AG09319 (cell line): ENCODE measurements at regions not wholly inside any gene's neighbourhood (a gene's known extent, or its start where the extent isn't known, plus 50 kb on each side); places are given as distances from the start of the nearest gene placed in this dataset.
"Not testable (repeated sequence)": the region's sequence is repeated elsewhere in the genome, so short reads cannot be mapped to it uniquely, and the experiment has no call there.

Source experiments
- DNase-seq: peaks from one replicate; pipeline ENCODE4 v3.0.0-alpha.2; 2010; ENCODE audit warnings: low read depth; ENCODE audit errors: extremely low read depth
- TF ChIP-seq, protein P1 (sequence below): IDR thresholded peaks from 2 replicates; pipeline ENCODE4 v1.5.1; 2011; ENCODE audit warnings: low read depth, mild to moderate bottlenecking, inconsistent platforms, low read length, moderate library complexity

DNA sequence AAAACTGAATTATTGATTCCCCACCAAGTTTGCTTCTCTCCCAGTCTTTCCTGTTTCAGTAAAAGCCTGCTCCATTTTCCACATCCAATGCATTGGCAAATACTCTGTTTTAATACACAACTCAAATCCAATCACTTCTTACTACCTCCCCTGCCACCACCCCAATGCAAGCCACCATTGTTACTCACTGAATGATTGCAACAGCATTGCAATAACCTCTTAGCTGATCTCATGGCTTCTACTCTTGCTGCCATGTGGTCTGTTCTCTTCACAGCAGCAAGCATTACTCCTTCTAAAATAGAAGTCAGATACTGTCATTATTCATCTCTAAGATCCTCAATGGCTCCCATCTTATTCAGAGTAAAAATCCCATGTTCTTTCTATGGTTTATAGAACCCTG, 123.4 kb downstream of the ATP6V1G3 start:
- TF ChIP-seq, protein P1, sequence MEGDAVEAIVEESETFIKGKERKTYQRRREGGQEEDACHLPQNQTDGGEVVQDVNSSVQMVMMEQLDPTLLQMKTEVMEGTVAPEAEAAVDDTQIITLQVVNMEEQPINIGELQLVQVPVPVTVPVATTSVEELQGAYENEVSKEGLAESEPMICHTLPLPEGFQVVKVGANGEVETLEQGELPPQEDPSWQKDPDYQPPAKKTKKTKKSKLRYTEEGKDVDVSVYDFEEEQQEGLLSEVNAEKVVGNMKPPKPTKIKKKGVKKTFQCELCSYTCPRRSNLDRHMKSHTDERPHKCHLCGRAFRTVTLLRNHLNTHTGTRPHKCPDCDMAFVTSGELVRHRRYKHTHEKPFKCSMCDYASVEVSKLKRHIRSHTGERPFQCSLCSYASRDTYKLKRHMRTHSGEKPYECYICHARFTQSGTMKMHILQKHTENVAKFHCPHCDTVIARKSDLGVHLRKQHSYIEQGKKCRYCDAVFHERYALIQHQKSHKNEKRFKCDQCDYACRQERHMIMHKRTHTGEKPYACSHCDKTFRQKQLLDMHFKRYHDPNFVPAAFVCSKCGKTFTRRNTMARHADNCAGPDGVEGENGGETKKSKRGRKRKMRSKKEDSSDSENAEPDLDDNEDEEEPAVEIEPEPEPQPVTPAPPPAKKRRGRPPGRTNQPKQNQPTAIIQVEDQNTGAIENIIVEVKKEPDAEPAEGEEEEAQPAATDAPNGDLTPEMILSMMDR, result no peak

DNA sequence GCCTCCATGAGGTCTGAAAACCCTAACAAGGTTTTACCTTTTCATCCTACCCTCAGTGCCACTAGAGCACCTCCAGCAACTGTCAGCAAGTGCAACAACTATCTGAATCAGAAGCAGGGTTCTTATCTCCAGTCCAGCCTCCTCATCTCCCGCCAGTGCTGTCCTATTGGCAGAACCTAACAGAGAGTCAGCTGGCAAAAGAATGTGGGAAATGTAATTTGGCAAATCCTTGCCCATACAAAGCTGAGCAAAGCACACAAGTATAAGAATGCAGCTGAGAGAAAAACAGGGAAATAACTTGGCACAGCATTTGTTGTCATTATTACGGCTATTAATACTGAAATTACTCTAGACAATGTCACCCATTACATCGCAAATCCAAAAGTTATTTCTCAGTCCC, 124.2 kb downstream of the ATP6V1G3 start:
- TF ChIP-seq, protein P1, result no peak
- no peak for DNase-seq

More for the DNA sequence above, 123.4 kb downstream of the ATP6V1G3 start:
- no peak for DNase-seq

DNA sequence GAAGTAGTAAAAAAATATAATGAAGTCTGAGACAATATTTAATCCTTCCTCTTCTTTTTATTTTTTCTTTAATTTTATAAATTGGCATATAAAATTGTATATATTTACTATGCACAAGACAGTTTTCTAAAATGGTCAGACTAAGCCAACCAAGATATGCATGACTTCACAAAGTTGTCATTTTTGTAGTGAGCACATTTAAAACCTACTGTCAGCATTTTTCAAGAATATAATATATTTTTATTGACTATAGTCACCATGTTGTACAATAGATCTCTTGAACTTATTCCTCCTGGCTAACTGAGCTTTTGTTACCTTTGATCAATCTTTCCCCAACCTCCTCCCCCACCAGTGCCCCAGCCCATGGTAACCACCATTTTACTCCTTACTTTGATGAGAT, 129.2 kb downstream of the ATP6V1G3 start:
- no peak for DNase-seq
- TF ChIP-seq, protein P1, result no peak

DNA sequence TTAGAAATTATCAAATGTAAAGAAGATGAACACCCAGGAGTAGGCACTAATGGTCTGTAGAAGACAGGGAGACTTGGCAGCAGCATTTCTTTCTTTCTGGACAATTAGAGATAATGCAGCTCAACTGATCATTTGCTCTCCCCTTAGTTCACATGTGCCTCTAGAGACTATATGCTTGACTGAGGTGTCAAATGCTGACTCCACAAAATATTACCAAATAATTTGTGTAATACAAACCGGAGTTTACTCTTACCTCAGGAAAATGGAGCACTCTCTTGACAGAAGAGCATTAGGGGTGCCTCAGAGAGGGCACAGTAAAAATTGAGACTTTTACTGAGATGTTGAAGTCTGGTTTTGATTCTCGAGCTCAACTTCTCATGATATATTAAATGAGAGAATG, 131.8 kb downstream of the ATP6V1G3 start:
- TF ChIP-seq, protein P1, result no peak

DNA sequence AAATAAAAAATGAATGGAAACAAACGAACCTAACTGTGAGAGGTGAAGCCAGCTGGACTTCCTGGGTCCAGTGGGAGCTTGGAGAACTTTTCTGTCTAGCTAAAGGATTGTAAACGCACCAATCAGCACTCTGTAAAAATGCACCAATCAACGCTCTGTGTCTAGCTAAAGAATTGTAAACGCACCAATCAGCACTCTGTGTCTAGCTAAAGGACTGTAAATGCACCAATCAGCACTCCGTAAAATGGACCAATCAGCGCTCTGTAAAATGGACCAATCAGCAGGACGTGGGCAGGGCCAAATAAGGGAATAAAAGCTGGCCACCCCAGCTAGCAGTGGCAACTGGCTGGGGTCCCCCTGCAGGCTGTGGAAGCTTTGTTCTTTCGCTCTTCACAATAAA, 135.8 kb downstream of the ATP6V1G3 start:
- DNase-seq, result not testable (repeated sequence)

More for the DNA sequence above, 131.8 kb downstream of the ATP6V1G3 start:
- DNase-seq, result no peak

DNA sequence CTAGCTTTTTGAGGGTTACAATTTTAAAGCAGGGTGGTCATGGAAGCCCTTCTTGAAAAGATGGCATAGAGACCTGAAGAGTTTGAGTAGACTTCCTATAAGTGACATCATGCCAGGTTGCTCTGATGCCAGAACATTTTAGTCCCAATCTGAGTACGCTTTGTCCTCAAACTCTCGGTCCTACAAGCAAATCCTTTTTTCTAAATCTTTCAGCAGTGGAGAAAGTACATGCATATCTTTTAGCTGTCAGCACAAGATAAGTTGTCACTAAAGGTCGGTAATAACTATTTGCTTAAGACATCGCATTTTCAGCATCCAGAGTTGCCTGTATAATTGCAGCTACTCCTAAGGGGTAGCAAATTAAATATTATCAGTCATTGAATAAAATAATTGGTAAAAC, 140.4 kb downstream of the ATP6V1G3 start:
- DNase-seq, result no peak
- TF ChIP-seq, protein P1, result no peak

DNA sequence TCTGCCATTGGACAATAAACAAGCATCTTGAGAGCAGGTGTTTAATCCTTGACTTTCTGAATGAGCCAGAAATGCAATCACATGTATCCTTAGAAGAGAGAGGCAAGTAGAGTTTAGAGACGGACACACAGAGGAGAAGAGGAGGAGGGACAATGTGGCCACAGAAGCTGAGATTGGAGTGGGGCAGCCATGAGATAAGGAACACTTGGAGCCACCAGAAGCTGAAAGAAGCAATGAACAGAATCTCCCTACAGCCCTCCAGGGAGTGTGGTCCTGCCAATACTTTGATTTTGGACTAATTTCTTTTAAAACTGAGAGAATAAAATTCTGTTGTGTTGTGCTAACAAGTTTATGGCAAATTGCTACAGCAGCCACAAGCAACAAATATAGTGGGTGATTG, 141.0 kb downstream of the ATP6V1G3 start:
- TF ChIP-seq, protein P1, result no peak
- DNase-seq, result no peak

DNA sequence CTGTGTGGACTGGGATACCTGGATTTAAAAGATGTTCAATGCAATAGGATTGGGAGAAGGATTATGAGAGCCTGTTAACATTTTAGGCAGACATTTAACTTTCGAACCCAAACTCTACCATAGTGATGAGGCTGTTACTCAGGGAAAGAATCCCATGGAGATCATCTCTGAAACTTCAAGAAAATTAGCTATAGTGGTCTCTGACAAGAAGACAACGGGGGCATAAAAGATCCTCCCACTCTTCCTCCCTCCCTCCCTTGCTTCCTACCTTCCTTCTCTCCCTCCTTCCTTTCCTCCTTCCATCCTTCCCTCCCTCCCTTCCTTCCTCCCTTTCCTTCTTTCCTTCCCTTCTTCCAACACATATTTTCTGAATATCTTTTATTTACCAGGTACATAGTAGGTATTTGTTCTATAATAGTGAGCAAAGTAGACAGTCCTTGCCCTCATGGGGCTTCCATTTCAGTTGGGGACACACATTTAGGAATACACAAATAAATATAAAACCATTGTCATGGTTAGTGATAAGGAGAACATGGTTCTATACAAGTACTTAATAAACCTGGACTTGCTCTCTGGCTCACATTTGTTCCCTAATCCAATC, 143.2 kb downstream of the ATP6V1G3 start:
- TF ChIP-seq, protein P1, result no peak
- DNase-seq, result no peak
